LNCAP (cell line): ENCODE measurements at regions not wholly inside any gene's neighbourhood (a gene's known extent, or its start where the extent isn't known, plus 50 kb on each side); places are given as distances from the start of the nearest gene placed in this dataset.

ENCODE experiments used
- TF ChIP-seq, protein P1 (sequence below): fragments of 450-650 bp; IDR thresholded peaks from 2 replicates; pipeline ENCODE4 v1.5.1; 2017; ENCODE audit warnings: mild to moderate bottlenecking

DNA sequence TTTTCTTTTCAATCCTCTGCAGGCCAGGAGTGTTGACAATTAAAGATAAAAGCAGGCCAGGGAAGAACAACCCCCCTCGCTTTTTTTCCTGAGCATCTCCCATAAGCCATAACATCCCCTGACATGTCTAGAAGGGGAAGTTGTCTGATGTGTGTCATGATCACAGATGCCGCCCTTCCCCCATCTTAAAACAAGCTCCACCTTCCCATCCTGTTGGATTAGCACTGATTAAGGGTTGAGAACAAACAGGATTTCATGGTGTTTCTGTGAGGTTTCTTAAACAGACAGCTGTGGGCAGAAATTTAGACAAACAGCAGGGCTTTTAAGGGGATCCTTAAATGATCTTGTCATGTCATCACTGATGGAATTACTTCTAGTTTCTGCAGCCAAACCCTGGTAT, 59.4 kb upstream of the UPP2 start:
- TF ChIP-seq, protein P1, sequence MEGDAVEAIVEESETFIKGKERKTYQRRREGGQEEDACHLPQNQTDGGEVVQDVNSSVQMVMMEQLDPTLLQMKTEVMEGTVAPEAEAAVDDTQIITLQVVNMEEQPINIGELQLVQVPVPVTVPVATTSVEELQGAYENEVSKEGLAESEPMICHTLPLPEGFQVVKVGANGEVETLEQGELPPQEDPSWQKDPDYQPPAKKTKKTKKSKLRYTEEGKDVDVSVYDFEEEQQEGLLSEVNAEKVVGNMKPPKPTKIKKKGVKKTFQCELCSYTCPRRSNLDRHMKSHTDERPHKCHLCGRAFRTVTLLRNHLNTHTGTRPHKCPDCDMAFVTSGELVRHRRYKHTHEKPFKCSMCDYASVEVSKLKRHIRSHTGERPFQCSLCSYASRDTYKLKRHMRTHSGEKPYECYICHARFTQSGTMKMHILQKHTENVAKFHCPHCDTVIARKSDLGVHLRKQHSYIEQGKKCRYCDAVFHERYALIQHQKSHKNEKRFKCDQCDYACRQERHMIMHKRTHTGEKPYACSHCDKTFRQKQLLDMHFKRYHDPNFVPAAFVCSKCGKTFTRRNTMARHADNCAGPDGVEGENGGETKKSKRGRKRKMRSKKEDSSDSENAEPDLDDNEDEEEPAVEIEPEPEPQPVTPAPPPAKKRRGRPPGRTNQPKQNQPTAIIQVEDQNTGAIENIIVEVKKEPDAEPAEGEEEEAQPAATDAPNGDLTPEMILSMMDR, result no peak

DNA sequence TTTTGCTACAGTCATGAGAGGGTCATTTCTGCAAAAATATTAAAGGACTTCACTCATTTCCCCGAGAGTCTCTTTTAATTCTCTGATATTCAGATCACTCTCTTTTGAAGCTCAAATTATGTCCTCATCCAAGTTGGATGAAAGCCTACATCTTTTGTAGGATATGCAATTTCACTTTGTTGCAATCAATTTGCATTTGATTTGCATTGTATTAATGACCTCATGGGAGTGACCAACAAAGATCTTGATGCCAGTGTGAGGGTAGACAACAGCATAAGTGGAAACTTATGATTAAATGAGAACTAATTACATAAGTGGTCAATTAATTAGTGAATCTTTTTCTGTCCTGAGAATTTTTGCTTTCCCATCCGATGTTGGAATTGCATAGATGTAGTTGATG, 60.3 kb upstream of the UPP2 start:
- TF ChIP-seq, protein P1, result no peak

DNA sequence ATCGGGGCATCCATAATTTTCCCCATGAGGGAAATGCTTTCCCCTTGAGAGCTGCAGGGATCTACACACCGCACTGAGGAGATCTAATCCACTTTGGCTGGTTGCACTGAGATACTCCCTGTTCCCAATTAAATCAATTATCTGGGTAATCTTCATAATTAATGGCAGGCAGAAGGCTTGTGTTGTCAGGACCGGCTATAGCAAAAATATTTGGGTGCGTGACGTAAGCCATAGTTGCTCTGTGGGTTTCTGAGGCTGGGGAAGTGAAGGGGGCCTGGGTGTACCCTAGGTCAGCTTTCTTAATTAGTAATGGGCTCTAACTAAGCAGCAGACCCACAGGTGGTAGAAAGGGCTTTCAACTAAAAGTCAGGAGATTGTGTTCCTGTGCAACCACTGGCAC, 62.8 kb upstream of the UPP2 start:
- TF ChIP-seq, protein P1, result no peak

DNA sequence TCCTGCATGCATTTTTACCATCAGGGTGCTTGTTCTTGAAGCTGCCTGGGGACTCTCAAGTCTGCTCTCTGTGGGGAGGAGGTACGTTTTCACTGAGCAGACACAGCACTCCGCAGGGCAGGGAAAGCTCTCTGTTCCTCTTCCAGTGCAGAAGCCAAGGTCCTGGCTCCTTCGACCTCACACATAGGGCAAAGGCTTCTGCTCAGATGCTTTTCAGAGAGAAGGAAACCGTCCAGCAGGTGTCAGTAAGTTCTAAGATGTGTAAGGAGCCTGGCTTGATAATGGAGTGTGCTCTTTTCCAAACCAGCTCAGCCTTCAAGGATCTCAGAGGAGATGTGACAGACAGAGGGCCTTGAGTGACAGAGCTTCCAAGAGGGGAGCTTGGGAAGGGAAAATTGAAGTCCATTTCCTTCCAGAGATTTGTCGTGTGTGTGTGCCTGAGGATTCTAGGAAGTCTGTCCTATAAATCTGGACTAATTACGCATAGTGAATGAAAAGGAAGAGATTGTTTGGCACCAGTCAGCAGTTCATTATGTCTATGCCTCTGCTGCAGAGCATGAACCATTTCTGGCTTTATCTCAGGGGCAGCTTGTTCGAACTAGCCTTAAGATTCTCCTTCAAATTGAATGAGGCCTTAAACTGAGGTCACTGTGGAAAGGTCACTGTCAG, 67.3 kb upstream of the UPP2 start:
- TF ChIP-seq, protein P1, result peak; percentile 67

DNA sequence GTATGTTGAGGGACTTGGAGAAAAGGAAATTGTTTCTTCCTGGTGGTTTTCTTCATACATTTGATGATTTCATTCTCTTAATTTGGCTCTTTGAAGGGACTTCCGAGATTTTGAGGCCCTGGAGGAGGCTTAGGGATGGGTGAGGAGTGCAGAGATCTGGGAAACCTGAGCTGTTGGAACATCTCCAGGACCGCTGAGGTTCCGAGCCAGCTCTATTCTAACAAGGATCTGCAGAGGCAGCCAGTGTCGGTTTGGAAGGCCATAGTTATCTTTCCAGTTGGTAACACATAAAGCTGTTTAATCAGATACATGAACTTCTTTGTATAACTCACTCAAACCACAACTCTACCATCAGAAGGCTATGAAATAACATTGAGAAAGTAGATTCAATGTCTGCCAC, 70.3 kb upstream of the UPP2 start:
- TF ChIP-seq, protein P1, result no peak

DNA sequence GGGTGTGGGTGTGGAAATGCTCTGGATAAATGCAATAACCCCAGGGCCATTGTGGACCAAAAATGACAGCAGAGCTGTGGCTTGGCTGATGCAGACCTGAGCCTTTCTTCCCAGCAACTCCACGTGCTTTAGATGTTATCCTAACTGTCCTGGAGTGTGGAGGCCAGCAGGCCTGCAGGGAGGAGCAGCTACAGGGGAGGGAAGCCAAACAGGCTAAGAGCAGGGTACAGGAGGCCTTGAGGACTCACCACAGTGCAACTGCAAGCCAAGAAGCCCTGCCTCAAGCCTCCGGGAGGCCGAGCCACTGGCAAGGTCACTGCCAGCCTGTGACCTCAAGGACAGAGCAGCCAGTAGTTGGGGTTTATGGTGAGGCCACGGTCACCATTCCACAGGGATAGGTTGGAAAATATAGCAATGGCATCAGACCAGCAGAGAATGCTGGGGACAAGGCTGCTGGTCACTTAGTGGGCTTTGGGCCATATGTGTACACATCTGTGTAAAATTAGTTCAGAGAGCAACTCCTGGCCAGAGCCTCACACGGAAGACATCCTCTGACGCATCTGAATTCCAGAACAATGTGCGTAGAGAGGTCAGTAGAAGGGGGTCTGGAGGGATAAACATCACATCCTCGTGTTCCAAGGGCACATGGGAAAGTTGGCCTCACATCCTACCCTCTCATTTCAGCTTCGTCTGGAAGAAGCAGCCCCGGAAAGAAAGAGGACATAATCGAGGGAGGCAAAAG, 76.2 kb upstream of the UPP2 start:
- TF ChIP-seq, protein P1, result no peak

DNA sequence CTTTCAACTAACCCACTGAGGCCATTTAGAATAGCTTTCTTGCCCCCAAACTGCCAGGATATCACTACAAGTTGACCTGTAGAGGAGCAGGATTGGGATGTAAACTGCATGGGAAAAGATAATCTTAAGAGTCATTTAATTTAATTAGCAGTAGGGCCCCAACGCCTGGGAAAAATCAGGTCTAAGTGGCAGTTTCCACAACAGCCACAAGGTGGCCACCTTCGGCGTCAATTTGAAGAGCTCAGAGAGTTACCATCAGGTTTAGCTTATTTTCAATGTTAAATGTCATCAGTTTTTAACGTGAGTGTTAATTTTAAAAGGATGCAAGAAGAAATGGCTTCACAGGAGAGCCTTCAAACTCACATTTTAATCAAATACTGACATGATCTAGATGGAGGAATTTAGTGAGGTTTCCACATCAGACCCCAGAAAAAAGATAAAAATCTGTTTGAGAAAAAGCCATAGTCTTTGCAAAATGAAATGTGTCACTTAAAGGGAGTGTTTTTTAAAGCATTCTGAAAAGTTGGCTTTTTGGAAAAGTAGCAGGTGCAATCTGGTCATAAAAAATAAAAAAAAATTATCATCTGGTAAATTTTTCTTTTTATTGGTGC, 77.3 kb upstream of the UPP2 start:
- TF ChIP-seq, protein P1, result peak; percentile 76
